ENCODE measurements at regions not wholly inside any gene's neighbourhood (a gene's known extent, or its start where the extent isn't known, plus 50 kb on each side); places are given as distances from the start of the nearest gene placed in this dataset.

GRCh38 chr2:83365476-83365875, 1093.6 kb downstream of the SUCLG1 start:
- TF ChIP-seq, protein P1, sequence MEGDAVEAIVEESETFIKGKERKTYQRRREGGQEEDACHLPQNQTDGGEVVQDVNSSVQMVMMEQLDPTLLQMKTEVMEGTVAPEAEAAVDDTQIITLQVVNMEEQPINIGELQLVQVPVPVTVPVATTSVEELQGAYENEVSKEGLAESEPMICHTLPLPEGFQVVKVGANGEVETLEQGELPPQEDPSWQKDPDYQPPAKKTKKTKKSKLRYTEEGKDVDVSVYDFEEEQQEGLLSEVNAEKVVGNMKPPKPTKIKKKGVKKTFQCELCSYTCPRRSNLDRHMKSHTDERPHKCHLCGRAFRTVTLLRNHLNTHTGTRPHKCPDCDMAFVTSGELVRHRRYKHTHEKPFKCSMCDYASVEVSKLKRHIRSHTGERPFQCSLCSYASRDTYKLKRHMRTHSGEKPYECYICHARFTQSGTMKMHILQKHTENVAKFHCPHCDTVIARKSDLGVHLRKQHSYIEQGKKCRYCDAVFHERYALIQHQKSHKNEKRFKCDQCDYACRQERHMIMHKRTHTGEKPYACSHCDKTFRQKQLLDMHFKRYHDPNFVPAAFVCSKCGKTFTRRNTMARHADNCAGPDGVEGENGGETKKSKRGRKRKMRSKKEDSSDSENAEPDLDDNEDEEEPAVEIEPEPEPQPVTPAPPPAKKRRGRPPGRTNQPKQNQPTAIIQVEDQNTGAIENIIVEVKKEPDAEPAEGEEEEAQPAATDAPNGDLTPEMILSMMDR (IDR thresholded peaks at IDR 0.05) = no peak
- TF ChIP-seq HMGXB4 (CRISPR knock-in tag; IDR thresholded peaks at IDR 0.05; ENCODE audit: borderline replicate concordance) = no peak
- TF ChIP-seq USF2 (IDR thresholded peaks at IDR 0.05) = no peak
- no peak for TF ChIP-seq POLR2A (IDR thresholded peaks at IDR 0.05; ENCODE audit: low read length)
- TF ChIP-seq RFX5 (IDR thresholded peaks at IDR 0.05) = no peak
- TF ChIP-seq MAX (IDR thresholded peaks at IDR 0.05) = no peak
- TF ChIP-seq, protein P2, sequence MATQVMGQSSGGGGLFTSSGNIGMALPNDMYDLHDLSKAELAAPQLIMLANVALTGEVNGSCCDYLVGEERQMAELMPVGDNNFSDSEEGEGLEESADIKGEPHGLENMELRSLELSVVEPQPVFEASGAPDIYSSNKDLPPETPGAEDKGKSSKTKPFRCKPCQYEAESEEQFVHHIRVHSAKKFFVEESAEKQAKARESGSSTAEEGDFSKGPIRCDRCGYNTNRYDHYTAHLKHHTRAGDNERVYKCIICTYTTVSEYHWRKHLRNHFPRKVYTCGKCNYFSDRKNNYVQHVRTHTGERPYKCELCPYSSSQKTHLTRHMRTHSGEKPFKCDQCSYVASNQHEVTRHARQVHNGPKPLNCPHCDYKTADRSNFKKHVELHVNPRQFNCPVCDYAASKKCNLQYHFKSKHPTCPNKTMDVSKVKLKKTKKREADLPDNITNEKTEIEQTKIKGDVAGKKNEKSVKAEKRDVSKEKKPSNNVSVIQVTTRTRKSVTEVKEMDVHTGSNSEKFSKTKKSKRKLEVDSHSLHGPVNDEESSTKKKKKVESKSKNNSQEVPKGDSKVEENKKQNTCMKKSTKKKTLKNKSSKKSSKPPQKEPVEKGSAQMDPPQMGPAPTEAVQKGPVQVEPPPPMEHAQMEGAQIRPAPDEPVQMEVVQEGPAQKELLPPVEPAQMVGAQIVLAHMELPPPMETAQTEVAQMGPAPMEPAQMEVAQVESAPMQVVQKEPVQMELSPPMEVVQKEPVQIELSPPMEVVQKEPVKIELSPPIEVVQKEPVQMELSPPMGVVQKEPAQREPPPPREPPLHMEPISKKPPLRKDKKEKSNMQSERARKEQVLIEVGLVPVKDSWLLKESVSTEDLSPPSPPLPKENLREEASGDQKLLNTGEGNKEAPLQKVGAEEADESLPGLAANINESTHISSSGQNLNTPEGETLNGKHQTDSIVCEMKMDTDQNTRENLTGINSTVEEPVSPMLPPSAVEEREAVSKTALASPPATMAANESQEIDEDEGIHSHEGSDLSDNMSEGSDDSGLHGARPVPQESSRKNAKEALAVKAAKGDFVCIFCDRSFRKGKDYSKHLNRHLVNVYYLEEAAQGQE (IDR thresholded peaks at IDR 0.05) = no peak
- TF ChIP-seq GATA3 (IDR thresholded peaks at IDR 0.05; ENCODE audit: borderline replicate concordance) = no peak
- no peak for TF ChIP-seq CHD4 (IDR thresholded peaks at IDR 0.05; ENCODE audit: borderline replicate concordance)
- TF ChIP-seq ESRRA (IDR thresholded peaks at IDR 0.05; ENCODE audit: borderline replicate concordance, low read length) = no peak
- no peak for TF ChIP-seq RARB (CRISPR knock-in tag; IDR thresholded peaks at IDR 0.05)
- TF ChIP-seq EP300 (IDR thresholded peaks at IDR 0.05) = no peak
- TF ChIP-seq RAD21 (conservative IDR thresholded peaks at IDR 0.05 in 1 of 2, IDR thresholded peaks at IDR 0.05 in 1 of 2) = no peak
- no peak for TF ChIP-seq KDM1A (IDR thresholded peaks at IDR 0.05; ENCODE audit: low read depth)
